Neural cell (in vitro differentiated cells): ENCODE measurements at regions not wholly inside any gene's neighbourhood (a gene's known extent, or its start where the extent isn't known, plus 50 kb on each side); places are given as distances from the start of the nearest gene placed in this dataset.

Experiments used
- H2AFZ ChIP-seq: fragments of 200-600, 300-800 bp; sonication (generic), shearing (Covaris generic); 2 replicates; pipeline ENCODE4 v1.6.0; 2014; ENCODE audit warnings: low read depth, mild to moderate bottlenecking, antibody characterized with exemption, low read length, moderate library complexity
- H3F3A ChIP-seq: fragments of 200-600 bp; shearing (Covaris generic); 2 replicates; pipeline ENCODE4 v1.6.1; 2016; ENCODE audit warnings: mild to moderate bottlenecking, moderate library complexity, mixed read lengths, antibody characterized with exemption, low read length; ENCODE audit not compliant: insufficient read depth, poor library complexity, severe bottlenecking
- H3K27ac ChIP-seq: fragments of 200-600, 300-800 bp; sonication (generic), shearing (Covaris generic); 2 replicates; pipeline ENCODE4 v1.5.1; 2014; ENCODE audit warnings: mild to moderate bottlenecking, low read length, moderate library complexity
- H3K27me3 ChIP-seq: fragments of 300-800, 200-600 bp; sonication (generic), shearing (Covaris generic); 2 replicates; pipeline ENCODE4 v1.6.0; 2014; ENCODE audit warnings: mild to moderate bottlenecking, low read depth, low read length, moderate library complexity; ENCODE audit not compliant: insufficient read depth
- H3K36me3 ChIP-seq: fragments of 300-800, 200-600 bp; sonication (generic), shearing (Covaris generic); 2 replicates; pipeline ENCODE4 v1.5.1; 2014; ENCODE audit warnings: mild to moderate bottlenecking, antibody characterized with exemption, low read length, moderate library complexity; ENCODE audit not compliant: insufficient read depth
- H3K4me2 ChIP-seq: fragments of 300-800, 200-600 bp; sonication (generic), shearing (Covaris generic); 2 replicates; pipeline ENCODE4 v1.6.0; 2014; ENCODE audit warnings: mild to moderate bottlenecking, low read length
- H3K4me3 ChIP-seq: fragments of 300-800, 200-600 bp; sonication (generic), shearing (Covaris generic); 2 replicates; pipeline ENCODE4 v1.5.1; 2014; ENCODE audit warnings: mild to moderate bottlenecking, low read length, moderate library complexity
- H3K79me2 ChIP-seq: fragments of 200-600 bp; shearing (Covaris generic); replicated peaks from 2 replicates; pipeline ENCODE4 v1.6.0; 2014; ENCODE audit warnings: mild to moderate bottlenecking, low read length, moderate library complexity; ENCODE audit not compliant: insufficient read depth
- H3K9ac ChIP-seq: fragments of 300-800, 200-600 bp; sonication (generic), shearing (Covaris generic); 2 replicates; pipeline ENCODE4 v1.6.1; 2016; ENCODE audit warnings: mild to moderate bottlenecking, low read length, mixed read lengths
- H3K9me2 ChIP-seq: fragments of 200-600 bp; shearing (Covaris generic); 2 replicates; pipeline ENCODE4 v1.6.1; 2016; ENCODE audit warnings: mild to moderate bottlenecking, low read length, mixed read lengths; ENCODE audit not compliant: insufficient read depth
- H3K9me3 ChIP-seq: fragments of 200-600, 300-800 bp; sonication (generic), shearing (Covaris generic); 2 replicates; pipeline ENCODE4 v1.6.1; 2016; ENCODE audit warnings: mild to moderate bottlenecking, mixed run types, low read length, moderate library complexity, mixed read lengths
- H4K20me1 ChIP-seq: fragments of 200-600 bp; shearing (Covaris generic); 2 replicates; pipeline ENCODE4 v1.6.1; 2016; ENCODE audit warnings: mild to moderate bottlenecking, mixed run types; ENCODE audit not compliant: insufficient read depth
- EP300 ChIP-seq: fragments of 450-650 bp; conservative IDR thresholded peaks from 2 replicates; pipeline ENCODE4 v1.6.1; 2014; ENCODE audit warnings: antibody characterized with exemption, mild to moderate bottlenecking, moderate library complexity; ENCODE audit not compliant: poor library complexity, severe bottlenecking
- EZH2 ChIP-seq: fragments of 200-600, 300-800 bp; shearing (Covaris generic), sonication (generic); IDR thresholded peaks from 2 replicates; pipeline ENCODE4 v1.6.1; 2014; ENCODE audit warnings: antibody characterized with exemption, low read length, borderline replicate concordance, mild to moderate bottlenecking; ENCODE audit not compliant: insufficient read depth, poor library complexity, severe bottlenecking
- MXI1 ChIP-seq: fragments of 450-650 bp; conservative IDR thresholded peaks from 2 replicates; pipeline ENCODE4 v1.6.1; 2014; ENCODE audit warnings: antibody characterized with exemption, mild to moderate bottlenecking; ENCODE audit not compliant: poor library complexity, severe bottlenecking
- POLR2AphosphoS5 ChIP-seq: IDR thresholded peaks from 2 replicates; pipeline ENCODE4 v1.6.1; 2012
- RAD21 ChIP-seq: fragments of 450-650 bp; conservative IDR thresholded peaks from 2 replicates; pipeline ENCODE4 v1.6.1; 2014; ENCODE audit warnings: antibody characterized with exemption, mild to moderate bottlenecking, moderate library complexity
- SMC3 ChIP-seq: fragments of 450-650 bp; conservative IDR thresholded peaks from 2 replicates; pipeline ENCODE4 v1.6.1; 2014; ENCODE audit warnings: antibody characterized with exemption, mild to moderate bottlenecking, moderate library complexity; ENCODE audit not compliant: poor library complexity
- TAF1 ChIP-seq: IDR thresholded peaks from 2 replicates; pipeline ENCODE4 v1.6.1; 2012; ENCODE audit warnings: low read depth
- TF ChIP-seq, protein P1 (sequence below): IDR thresholded peaks from 2 replicates; pipeline ENCODE4 v1.6.1; 2012; ENCODE audit warnings: borderline replicate concordance
- TF ChIP-seq, protein P2 (sequence below): fragments of 450-650 bp; IDR thresholded peaks from 2 replicates; pipeline ENCODE4 v1.5.1; 2014; ENCODE audit warnings: antibody characterized with exemption, mild to moderate bottlenecking, moderate library complexity; ENCODE audit not compliant: poor library complexity, severe bottlenecking

- Histone ChIP-seq H3K4me2 (no peak overlapping the region), H2AFZ (no peak overlapping the region), H3K79me2 (no peaks in the 10 kb centered on the region), H3F3A (no peaks in the 10 kb centered on the region), H3K9ac (no peak overlapping the region), H3K36me3 (no peaks in the 10 kb centered on the region), H3K9me2 (no peaks in the 10 kb centered on the region), H3K27ac (no peak overlapping the region), H4K20me1 (no peaks in the 10 kb centered on the region), H3K27me3 (no peaks in the 10 kb centered on the region), H3K9me3 (peaks cover 3% of the 10 kb centered on the region), H3K4me3 (no peak overlapping the region)
- TF ChIP-seq TAF1 (no peak), RAD21 (no peak), POLR2AphosphoS5 (no peak), EZH2 (no peak), MXI1 (no peak), EP300 (no peak), SMC3 (no peak)
- TF ChIP-seq, protein P1, sequence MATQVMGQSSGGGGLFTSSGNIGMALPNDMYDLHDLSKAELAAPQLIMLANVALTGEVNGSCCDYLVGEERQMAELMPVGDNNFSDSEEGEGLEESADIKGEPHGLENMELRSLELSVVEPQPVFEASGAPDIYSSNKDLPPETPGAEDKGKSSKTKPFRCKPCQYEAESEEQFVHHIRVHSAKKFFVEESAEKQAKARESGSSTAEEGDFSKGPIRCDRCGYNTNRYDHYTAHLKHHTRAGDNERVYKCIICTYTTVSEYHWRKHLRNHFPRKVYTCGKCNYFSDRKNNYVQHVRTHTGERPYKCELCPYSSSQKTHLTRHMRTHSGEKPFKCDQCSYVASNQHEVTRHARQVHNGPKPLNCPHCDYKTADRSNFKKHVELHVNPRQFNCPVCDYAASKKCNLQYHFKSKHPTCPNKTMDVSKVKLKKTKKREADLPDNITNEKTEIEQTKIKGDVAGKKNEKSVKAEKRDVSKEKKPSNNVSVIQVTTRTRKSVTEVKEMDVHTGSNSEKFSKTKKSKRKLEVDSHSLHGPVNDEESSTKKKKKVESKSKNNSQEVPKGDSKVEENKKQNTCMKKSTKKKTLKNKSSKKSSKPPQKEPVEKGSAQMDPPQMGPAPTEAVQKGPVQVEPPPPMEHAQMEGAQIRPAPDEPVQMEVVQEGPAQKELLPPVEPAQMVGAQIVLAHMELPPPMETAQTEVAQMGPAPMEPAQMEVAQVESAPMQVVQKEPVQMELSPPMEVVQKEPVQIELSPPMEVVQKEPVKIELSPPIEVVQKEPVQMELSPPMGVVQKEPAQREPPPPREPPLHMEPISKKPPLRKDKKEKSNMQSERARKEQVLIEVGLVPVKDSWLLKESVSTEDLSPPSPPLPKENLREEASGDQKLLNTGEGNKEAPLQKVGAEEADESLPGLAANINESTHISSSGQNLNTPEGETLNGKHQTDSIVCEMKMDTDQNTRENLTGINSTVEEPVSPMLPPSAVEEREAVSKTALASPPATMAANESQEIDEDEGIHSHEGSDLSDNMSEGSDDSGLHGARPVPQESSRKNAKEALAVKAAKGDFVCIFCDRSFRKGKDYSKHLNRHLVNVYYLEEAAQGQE: no peak
- TF ChIP-seq, protein P2, sequence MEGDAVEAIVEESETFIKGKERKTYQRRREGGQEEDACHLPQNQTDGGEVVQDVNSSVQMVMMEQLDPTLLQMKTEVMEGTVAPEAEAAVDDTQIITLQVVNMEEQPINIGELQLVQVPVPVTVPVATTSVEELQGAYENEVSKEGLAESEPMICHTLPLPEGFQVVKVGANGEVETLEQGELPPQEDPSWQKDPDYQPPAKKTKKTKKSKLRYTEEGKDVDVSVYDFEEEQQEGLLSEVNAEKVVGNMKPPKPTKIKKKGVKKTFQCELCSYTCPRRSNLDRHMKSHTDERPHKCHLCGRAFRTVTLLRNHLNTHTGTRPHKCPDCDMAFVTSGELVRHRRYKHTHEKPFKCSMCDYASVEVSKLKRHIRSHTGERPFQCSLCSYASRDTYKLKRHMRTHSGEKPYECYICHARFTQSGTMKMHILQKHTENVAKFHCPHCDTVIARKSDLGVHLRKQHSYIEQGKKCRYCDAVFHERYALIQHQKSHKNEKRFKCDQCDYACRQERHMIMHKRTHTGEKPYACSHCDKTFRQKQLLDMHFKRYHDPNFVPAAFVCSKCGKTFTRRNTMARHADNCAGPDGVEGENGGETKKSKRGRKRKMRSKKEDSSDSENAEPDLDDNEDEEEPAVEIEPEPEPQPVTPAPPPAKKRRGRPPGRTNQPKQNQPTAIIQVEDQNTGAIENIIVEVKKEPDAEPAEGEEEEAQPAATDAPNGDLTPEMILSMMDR: no peak
Measured at GRCh38 chr7:132019703-132020102, 463.3 kb upstream of the PODXL start.

DNA sequence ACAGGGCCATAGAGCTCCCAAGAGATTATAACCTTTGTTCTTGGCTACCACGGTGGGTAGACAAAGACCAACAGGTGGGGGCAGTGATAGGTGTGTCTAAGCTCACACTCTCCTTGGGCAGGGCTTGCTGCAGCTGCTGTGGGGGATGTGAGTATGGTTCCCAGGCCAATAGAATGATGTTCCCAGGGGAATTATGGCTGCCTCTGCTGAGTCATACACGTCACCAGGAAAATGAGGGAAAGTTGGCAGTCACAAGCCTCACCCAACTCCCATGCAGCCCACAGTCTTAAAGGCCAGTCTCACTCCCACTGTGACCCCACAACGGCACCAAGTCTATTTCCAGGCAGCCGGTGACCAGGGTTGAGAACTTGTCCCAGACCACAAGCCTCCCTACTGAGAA is 453.4 kb upstream of the PODXL start:
- Histone ChIP-seq H4K20me1 (no peaks in the 10 kb centered on the region), H3K36me3 (no peaks in the 10 kb centered on the region), H3K9me3 (peaks cover 3% of the 10 kb centered on the region), H2AFZ (no peak overlapping the region), H3K9me2 (no peaks in the 10 kb centered on the region), H3F3A (no peaks in the 10 kb centered on the region), H3K27ac (no peak overlapping the region), H3K9ac (no peak overlapping the region), H3K4me3 (no peak overlapping the region), H3K27me3 (no peaks in the 10 kb centered on the region), H3K79me2 (no peaks in the 10 kb centered on the region), H3K4me2 (no peak overlapping the region)
- TF ChIP-seq MXI1: no peak

DNA sequence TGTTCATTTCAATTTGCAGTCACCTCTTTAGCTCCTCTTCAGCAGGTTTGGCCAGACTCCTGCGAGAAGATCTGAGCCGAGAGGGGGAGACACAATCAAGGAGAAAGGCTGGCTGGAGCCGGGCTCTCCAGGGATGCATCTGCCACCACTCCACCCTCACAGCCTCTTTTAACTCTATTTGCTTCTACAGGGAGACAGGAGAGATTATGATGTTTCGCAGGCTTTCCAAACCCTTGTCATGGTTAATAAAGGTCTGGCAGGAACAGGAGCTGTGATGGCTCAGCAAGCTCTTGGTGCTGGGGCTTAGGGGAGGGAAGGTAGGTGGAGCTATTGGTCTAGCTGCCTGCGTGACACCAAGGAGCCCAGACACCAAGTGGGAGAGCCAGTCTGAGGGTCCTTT is 448.1 kb upstream of the PODXL start:
- no peak overlapping the region for H3K4me2 ChIP-seq
- TF ChIP-seq, protein P1: no peak
- no peak for TF ChIP-seq RAD21
- no peak for TF ChIP-seq EZH2
- no peak for TF ChIP-seq EP300
- TF ChIP-seq MXI1: no peak
- TF ChIP-seq, protein P2: no peak
- TF ChIP-seq POLR2AphosphoS5: no peak
- TF ChIP-seq SMC3: no peak
- TF ChIP-seq TAF1: no peak

More for the DNA sequence above, 448.1 kb upstream of the PODXL start:
- Histone ChIP-seq H3K9me3 (no peaks in the 10 kb centered on the region), H3K9me2 (no peaks in the 10 kb centered on the region), H3K79me2 (no peaks in the 10 kb centered on the region), H3K27me3 (no peaks in the 10 kb centered on the region), H3F3A (no peaks in the 10 kb centered on the region), H3K9ac (no peak overlapping the region), H3K27ac (no peak overlapping the region), H3K36me3 (no peaks in the 10 kb centered on the region), H2AFZ (no peak overlapping the region), H3K4me3 (no peak overlapping the region), H4K20me1 (no peaks in the 10 kb centered on the region)
